Right lobe of liver (tissue), 6 donors: ENCODE measurements at regions not wholly inside any gene's neighbourhood (a gene's known extent, or its start where the extent isn't known, plus 50 kb on each side); places are given as distances from the start of the nearest gene placed in this dataset.

ENCODE experiments used
- ATAC-seq, 4 donors: fragments of 200-7000 bp; cut with Tn5 transposase; one replicate each; pipeline ENCODE4 v1.9.1; 2020; ENCODE audit warnings: mild to moderate bottlenecking in 4 of 4, moderate library complexity in 4 of 4
- DNase-seq, 3 donors: peaks; one replicate each; pipeline ENCODE4 v3.0.0-alpha.2; 2020
- H3K27ac ChIP-seq, 3 donors: fragments of 200-600 bp; one replicate each; pipeline ENCODE4 v1.8.0; 2022
- H3K27me3 ChIP-seq, 2 donors: fragments of 200-600 bp; one replicate each; pipeline ENCODE4 v1.8.0; 2022
- H3K36me3 ChIP-seq, 4 donors: fragments of 200-600 bp; sonication (generic) in 1 of 4; one replicate each; pipeline versions ENCODE4 v1.5.1 to v1.8.0; 2017 to 2022; ENCODE audit warnings: control low read depth in 1 of 4
- H3K4me1 ChIP-seq, 4 donors: fragments of 200-600 bp; sonication (generic) in 1 of 4; one replicate each; pipeline versions ENCODE4 v1.5.1 to v1.8.0; 2017 to 2022; ENCODE audit warnings: control low read depth in 1 of 4
- H3K4me3 ChIP-seq, 3 donors: fragments of 200-600 bp; one replicate each; pipeline ENCODE4 v1.8.0; 2022
- H3K9me3 ChIP-seq, 4 donors: fragments of 200-600 bp; sonication (generic) in 1 of 4; one replicate each; pipeline versions ENCODE4 v1.5.1 to v1.8.0; 2017 to 2022; ENCODE audit warnings: control low read depth in 1 of 4
- POLR2A ChIP-seq: fragments of 450-650 bp; IDR thresholded peaks from one replicate; pipeline ENCODE4 v1.6.1; 2017; ENCODE audit warnings: antibody characterized with exemption, mild to moderate bottlenecking
- WGBS: methylation state at CpG from one replicate; pipeline ENCODE4 v1.1.6; 2018; ENCODE audit warnings: low coverage, low lambda C conversion rate; ENCODE audit not compliant: insufficient coverage; ENCODE audit errors: missing lambda C conversion rate; 5-methylcytosine and 5-hydroxymethylcytosine counted together
- intact Hi-C, 2 donors: fragments of 100-400 bp; cut with DNase I; formaldehyde crosslinking; loops; one replicate each; pipeline versions ENCODE4 v1.11.2 to v1.14.1; 2022
- TF ChIP-seq, protein P1 (sequence below), 4 donors: fragments of 200-600 bp in 3 of 4; fragments of 450-650 bp in 1 of 4; IDR thresholded peaks; one replicate each; pipeline versions ENCODE4 v1.5.1 to v1.8.0; 2016 to 2022; ENCODE audit warnings: antibody characterized with exemption in 4 of 4, mild to moderate bottlenecking in 2 of 4
- donor health status: DM: no; HTN: yes; CAD: no.
- donor health status: DM: no; HTN: no; CAD: no.
- donor health status: DM: no; HTN: no; CAD: no.
- donor health status: DM: no; HTN: yes; CAD: no.
- donor health status: DM: no; HTN: yes; CAD: no.

DNA sequence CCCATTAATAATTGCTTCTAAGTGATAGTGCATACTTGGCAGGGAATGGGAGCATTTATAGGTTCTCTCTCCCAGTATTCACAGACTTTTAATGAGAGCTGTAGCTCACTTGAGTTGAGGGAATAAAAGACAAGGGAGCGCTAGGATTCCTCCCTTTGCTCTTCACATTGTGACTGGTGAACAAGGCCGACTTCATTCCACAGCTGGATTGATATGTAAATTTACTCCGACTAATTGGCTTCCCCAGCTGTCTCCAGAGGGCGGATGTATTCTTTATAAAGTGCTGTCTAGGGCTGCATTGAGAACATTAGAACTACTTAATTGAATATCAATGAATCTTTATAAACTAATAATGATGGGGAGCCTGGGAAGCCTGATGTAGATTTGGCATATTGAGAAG lies 63.4 kb downstream of the GPR50 start:
- intact Hi-C loops = no loop called here
- no peak for TF ChIP-seq POLR2A
- TF ChIP-seq, protein P1, sequence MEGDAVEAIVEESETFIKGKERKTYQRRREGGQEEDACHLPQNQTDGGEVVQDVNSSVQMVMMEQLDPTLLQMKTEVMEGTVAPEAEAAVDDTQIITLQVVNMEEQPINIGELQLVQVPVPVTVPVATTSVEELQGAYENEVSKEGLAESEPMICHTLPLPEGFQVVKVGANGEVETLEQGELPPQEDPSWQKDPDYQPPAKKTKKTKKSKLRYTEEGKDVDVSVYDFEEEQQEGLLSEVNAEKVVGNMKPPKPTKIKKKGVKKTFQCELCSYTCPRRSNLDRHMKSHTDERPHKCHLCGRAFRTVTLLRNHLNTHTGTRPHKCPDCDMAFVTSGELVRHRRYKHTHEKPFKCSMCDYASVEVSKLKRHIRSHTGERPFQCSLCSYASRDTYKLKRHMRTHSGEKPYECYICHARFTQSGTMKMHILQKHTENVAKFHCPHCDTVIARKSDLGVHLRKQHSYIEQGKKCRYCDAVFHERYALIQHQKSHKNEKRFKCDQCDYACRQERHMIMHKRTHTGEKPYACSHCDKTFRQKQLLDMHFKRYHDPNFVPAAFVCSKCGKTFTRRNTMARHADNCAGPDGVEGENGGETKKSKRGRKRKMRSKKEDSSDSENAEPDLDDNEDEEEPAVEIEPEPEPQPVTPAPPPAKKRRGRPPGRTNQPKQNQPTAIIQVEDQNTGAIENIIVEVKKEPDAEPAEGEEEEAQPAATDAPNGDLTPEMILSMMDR (IDR thresholded peaks at IDR 0.05) = no peak
- Histone ChIP-seq H3K4me3 (no peak overlapping the region), H3K4me1 (no peaks in the 10 kb centered on the region), H3K9me3 (no peaks in the 10 kb centered on the region), H3K27me3 (no peaks in the 10 kb centered on the region), H3K27ac (no peak overlapping the region), H3K36me3 (no peaks in the 10 kb centered on the region)
- DNase-seq (no peak), ATAC-seq (no peak)
- WGBS = 5% methylated on average over 4 of the region's 4 CpGs

DNA sequence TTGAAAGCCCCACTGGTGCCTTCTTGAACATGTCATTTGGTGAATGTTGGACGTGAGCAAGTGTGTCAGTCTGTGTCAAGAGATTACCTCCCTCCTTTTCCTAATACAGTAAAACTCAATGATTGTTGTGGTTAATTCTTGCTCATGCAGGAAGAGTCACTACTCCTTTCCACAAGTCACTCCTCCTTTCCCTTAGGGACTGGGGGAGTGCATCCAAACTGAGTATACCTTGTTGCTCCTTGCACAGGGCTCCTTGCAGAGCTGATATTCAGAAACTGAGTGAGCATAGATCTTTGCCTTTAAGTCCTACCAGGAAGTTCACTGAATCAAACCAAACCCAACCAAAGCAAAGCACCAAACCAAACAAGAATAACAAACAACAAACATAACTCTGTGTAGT lies 63.9 kb downstream of the GPR50 start:
- intact Hi-C loops = no loop called here
- no peaks in the 10 kb centered on the region for H3K27me3 ChIP-seq
- DNase-seq (no peak), ATAC-seq (no peak)
- no peaks in the 10 kb centered on the region for H3K4me1 ChIP-seq
- H3K36me3 ChIP-seq = no peaks in the 10 kb centered on the region
- WGBS = 15% methylated on average over 1 of the region's 1 CpG
- H3K4me3 ChIP-seq = no peak overlapping the region
- TF ChIP-seq, protein P1 (IDR thresholded peaks at IDR 0.05) = no peak
- no peak for TF ChIP-seq POLR2A
- H3K27ac ChIP-seq = no peak overlapping the region
- no peaks in the 10 kb centered on the region for H3K9me3 ChIP-seq

DNA sequence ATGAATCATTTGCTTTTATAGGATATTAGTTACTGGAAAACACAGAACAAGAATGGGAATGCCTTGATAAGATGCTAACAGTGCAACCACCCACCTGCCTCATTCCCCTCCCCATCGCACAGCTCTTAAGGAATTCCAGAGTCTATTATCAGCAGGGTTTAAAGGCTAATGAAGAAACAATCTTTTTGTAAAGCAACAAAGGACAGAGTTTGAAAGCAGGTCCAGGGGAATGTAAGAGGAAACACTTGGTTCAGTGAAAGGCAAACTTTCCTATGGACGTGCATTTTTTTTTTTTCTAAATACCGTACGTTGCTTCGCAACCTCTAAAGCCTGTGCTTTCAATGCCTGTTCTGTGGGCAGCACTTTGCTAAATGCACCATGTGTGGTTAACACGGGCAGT lies 92.5 kb downstream of the GPR50 start:
- H3K27me3 ChIP-seq = no peaks in the 10 kb centered on the region
- H3K4me1 ChIP-seq = no peaks in the 10 kb centered on the region
- TF ChIP-seq POLR2A = no peak
- TF ChIP-seq, protein P1 (IDR thresholded peaks at IDR 0.05) = no peak
- H3K4me3 ChIP-seq = no peak overlapping the region
- H3K36me3 ChIP-seq = no peaks in the 10 kb centered on the region
- H3K27ac ChIP-seq = no peak overlapping the region
- intact Hi-C loops = no loop called here
- WGBS = 67% methylated on average over 6 of the region's 6 CpGs
- no peaks in the 10 kb centered on the region for H3K9me3 ChIP-seq
- ATAC-seq = no peak
- no peak for DNase-seq

DNA sequence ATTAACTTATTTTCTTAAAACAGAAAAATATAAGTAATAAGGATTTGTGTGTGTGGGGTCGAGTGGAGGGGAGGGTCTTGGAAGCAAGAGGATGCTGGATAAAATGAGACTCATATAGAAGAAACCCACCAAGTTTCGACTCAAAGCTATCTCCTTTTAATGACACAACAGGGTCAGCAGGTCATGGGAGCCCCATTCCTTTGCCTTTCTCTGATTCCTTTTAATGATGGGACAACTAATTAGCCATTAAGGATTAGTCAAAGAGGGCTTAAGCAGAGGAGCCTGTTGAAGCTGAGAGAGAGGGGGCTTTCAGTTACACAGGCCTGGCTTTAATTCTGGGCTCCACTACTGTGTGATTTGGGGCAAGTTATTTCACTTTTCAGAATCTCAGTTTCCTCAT lies 102.8 kb downstream of the GPR50 start:
- Histone ChIP-seq H3K9me3 (no peaks in the 10 kb centered on the region), H3K27ac (no peak overlapping the region), H3K36me3 (no peaks in the 10 kb centered on the region), H3K27me3 (no peaks in the 10 kb centered on the region), H3K4me3 (no peak overlapping the region), H3K4me1 (no peaks in the 10 kb centered on the region)
- ATAC-seq (no peak), DNase-seq (no peak)
- WGBS = 10% methylated on average over 2 of the region's 2 CpGs
- intact Hi-C loops = no loop called here
- TF ChIP-seq POLR2A = no peak

DNA sequence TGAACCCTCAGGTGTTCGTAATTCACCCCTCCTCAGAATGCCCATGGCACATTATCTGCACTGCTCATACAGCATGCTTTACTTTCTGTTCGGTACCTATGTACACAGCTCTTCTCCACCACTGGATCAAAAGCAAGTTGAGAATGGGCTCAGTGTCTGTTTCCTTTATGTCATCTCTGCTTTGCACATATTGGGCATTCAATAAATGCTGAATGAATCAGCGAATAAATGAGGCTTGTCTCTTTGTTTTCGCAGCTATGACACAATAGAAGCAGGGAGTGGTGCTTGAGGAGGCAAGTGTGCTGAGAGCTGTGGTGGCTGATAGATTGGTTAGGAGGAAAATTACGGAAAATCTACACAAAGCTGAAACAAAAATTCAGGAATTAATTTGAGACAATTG lies 109.1 kb upstream of the VMA21 start:
- no peak for TF ChIP-seq POLR2A
- TF ChIP-seq, protein P1 (IDR thresholded peaks at IDR 0.05) = no peak
- no peaks in the 10 kb centered on the region for H3K4me1 ChIP-seq
- H3K36me3 ChIP-seq = no peaks in the 10 kb centered on the region
- no peak for DNase-seq
- intact Hi-C loops = no loop called here
- no peak overlapping the region for H3K27ac ChIP-seq
- 37% methylated on average over 5 of the region's 5 CpGs for WGBS
- no peaks in the 10 kb centered on the region for H3K9me3 ChIP-seq
- no peaks in the 10 kb centered on the region for H3K27me3 ChIP-seq
- no peak overlapping the region for H3K4me3 ChIP-seq
- ATAC-seq = no peak
